ENCODE measurements at regions not wholly inside any gene's neighbourhood (a gene's known extent, or its start where the extent isn't known, plus 50 kb on each side); places are given as distances from the start of the nearest gene placed in this dataset.

DNA sequence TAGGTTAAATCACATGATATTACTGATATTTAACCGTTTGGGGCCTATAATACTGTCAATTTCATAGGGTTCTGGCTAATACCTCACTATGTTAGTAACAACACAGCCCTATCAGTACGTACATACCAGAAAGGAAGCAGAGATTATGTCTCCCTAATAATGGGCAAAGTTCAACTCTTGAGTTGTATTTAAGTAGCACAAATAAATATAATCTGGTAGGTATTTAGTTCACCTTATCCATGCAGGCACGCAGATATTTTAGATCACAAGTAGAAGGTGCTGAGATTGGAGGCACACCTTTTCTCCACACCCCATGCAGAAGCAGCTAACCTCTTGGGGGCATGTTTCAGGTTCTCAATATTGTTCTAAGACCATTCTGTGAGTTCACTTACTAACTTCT, 118.9 kb downstream of the IRS1 start:
- DNase-seq = no peak

DNA sequence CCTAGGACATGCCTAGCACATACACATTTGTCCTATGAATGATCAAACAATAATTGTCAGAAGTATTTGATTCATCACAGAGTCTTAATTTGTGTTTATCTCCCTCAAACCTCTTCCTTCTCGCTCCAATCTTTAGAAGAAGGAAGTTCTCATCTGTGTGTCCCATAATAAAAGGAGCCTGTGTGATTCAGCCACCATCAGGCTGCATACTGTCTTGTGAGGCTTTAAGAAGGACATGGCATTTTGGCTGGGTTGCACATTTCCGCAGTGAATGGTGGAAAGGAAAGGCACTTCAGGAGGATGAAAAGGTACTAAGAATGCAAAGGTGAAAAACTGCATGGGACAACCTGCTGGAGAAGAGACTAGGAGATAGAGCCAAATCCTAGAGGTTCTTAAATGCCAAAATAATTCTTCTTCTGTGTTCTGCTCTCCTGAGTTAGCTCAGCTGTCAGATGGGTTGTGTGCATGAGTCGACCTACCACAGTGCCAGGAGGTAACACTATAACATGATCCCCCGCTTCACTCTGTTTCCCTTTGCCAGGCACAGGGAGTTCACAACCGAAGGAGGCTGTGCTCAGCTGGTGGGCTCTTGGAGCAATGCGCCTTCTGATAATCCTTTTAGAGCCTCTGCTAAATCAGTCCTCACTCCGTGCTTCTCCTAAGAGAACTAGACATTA, 120.1 kb downstream of the IRS1 start:
- no peak for DNase-seq

DNA sequence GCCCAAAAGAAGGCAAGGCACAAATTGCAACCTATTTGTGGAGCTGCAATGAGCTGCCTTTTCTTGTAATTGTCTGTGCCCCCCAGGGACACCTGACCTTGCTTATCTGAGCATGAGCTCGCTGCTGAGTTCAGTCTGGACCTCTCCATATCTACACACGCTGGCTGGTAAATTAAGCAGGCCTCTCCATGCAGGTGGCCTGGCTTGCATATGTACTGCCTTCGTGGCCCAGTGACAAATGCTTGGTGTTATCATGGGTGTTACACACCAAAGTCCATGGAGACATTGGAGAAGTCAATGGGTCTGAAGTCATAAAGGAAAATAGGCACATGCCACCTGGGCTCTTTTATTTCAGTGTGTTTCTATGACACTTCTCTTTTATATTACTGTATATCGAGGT, 121.2 kb downstream of the IRS1 start:
- no peak for DNase-seq

DNA sequence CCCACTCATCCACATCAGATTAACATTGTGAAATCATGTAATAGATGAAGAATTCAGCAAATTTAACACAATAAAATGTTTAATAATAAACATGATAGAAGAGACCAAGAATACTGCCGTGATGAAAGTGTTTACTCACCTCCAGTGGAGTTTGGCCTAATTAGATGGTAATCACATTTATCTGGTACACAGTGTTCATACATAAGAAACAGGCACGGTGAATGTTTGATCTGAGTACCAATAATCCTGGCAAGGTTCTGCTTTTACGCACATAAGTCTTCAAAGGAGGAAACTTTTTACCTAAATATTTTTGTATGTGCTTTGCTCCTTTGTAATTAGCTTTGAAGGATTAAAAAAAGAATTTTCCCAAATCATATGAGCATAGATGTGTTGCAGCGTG, 122.5 kb downstream of the IRS1 start:
- no peak for DNase-seq

DNA sequence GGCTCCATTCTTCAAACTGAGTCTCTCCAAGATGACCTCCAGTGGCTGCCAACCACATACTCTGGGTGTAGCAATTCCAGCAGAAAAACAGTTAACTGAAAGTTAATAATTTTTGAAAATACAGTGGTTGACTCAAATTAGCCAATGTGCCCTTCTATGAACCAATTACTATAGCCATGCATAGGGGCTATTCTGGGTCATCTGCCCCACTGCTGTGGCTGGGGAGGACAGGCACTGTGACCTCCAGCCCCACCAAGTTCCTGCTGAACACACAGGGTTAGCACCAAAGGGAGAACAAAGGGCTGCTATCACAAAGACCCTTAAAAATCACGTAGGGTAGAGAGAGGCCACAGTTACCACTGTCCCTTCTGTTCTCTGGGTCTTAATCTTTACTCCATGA, 123.0 kb downstream of the IRS1 start:
- DNase-seq = no peak

DNA sequence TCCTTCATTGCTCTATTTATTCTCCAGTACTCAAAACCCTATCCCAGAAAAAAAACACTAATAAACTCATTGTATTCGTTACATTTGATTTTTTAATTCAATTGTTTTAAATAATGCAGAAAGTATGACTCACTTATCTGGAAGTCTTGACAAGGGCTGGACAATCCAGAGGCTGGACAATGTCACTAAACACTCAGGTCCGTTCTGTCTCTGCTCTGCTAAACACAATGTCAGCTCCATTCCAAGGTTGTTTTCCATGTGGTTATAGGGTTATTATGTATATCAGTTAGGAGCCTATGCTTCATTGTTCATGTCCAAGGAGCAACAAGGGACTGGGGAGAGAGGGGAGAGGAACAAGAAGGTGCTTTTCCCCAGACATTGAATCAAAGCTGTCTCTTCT, 125.5 kb downstream of the IRS1 start:
- no peak for DNase-seq

DNA sequence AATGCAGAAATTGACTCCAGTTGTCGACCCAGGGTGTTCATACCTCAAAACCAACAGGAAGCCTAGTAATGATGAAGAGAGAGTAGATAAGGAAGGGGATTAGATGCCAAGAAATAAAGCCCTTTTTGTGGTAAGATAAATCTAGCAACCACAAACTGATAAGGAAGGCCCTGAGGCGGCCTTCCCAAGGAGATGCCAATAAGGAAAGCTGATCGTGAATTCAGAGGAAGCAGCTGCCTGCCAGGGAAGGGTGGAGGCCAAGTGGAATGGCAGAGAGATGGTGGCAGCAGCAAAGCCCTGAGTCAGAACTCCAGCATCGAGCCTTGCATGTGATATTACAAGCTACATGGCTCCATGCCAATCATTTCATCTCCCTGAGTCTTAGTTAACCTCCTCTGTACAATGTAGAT, 126.3 kb downstream of the IRS1 start:
- no peak for DNase-seq

DNA sequence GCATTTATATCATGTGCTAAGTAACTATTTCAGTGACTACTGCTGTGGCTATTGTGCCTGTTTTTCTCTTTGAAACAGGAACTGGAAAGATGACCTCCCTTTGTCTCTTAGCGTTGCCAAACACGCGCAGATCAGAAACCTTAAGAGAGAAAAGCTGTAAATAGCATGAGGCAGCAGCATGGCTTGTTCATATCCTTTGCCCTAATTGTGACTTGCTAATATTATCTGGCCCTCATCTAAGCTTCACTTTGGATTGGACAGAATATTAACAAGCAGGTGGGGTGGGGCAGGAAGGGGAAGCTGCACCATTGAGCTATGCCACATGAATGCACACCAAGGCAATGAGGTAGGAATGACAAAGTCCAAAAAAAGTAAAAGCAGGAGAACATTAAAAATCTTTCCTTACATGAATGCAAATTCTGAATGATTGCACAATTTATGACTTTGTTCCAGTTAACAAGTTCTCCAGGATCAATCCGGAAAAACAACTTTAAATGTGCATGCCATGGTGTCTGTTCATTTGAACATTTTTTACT, 128.4 kb downstream of the IRS1 start:
- DNase-seq = no peak

DNA sequence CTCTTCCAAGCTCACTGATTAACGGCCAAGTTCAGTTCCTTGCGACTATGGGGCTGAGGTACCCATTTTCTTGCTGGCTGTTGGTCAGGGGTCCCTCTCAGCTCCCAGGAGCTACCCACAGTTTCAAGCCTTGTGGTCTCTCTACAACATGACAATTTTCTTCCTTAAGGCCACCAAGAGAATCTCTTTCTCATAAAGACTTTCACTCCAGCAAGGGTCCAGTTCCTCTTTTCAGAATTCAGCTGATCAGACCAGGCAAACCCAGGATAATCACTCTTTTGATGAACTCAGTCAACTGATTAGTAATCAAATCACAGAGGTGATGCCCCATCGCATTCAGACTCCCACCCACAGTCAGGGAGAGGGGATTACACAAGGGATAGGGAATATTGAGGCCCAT, 129.7 kb downstream of the IRS1 start:
- DNase-seq = no peak

DNA sequence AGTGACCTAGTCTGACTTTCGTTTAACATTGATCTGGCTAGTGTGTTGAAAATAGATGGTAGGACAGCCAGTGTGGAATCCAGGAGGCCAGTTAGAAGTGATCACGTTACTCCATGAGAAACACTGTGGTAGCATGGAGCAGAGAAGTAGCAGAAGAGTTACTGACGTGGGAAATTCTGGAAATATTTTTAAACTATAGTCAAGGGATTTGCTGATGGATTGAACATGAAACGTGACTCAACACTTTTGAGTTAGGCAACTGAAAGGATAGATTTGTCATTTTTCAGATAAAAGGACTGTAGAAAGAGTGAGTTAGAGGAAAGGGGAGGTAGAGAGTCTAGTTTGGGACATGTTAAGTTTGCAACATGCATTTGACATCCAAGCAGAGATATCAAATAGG, 130.4 kb downstream of the IRS1 start:
- no peak for DNase-seq

DNA sequence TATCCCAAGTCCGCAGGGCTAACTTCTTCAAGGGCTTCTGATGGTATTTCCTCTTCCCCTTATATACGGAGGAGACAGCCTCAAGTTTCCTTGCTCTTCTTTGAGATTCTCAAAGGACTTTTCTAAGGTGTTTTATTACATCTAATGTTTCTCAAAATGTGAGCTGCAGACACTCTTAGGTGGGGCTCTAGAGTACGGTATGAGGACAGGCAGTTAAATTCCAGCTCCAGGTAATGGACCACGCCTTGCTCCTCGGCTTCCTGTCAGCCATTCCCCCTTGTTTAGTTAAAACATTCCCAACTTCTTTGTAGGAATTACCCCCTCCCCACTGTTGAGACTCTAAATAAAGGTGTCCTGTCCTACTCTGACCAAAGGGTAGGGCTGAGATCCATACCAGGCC, 131.9 kb downstream of the IRS1 start:
- no peak for DNase-seq

DNA sequence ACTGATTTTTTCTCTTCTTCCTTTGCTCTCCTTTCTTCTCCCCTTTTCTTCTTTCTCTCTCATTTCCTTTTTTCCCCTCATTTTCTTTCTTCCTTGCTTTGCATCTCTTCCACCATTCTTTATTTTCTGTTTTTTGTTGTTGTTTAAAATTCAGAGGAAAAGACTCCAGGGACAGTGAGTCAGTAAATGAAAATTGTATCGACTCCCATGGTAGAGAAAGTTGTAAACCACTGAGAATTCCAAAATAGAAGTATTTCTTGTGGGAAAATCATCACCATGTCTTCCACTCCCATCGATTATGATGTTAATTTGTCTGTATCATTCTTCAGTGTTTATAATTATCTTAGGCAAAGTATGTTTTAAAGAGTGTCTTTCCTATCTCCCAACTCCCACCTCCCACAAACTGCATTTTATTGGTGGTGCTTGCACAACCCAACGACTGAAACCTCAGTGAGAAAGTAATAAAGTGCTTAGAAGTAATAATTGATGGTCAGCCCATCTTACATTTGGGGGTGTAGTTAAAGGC, 134.3 kb downstream of the IRS1 start:
- no peak for DNase-seq

DNA sequence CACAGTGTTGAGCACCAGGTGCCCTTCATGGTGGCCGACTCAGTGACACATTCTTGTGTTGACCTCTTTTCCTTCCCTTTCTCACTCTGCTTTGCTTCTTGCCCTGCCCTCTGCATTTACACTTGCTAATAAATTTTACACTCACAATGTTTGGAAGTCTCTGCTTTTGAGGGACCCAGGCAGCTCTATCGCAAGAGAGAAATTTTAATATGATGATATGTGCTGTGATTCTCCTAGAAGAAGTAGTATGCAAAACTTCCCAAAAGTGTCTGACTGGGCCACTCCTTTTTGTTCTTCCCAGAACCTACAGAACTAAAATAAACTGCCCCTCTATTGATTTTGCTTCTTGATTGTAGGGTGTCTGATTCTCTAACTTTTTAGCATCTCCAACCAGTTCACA, 135.0 kb downstream of the IRS1 start:
- DNase-seq = no peak

DNA sequence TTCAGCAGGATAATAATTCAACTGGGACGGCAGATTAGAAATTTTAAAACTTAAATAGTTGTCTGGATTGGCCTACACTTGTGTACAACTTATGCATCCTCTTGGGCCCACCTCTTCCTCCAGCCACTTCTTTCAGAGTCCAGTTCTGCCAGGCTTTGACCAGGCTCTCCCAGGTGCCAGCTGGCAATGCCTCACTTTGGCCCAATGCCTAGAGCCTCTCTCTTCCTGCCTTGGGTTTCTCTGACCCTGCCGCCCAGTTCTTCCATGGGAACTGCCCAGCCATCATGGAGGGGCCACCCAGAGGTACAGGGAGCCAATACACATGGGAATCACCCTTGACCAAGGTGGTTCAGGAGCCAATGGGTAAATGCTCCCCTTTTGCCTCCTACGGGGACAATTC, 135.5 kb downstream of the IRS1 start:
- no peak for DNase-seq

DNA sequence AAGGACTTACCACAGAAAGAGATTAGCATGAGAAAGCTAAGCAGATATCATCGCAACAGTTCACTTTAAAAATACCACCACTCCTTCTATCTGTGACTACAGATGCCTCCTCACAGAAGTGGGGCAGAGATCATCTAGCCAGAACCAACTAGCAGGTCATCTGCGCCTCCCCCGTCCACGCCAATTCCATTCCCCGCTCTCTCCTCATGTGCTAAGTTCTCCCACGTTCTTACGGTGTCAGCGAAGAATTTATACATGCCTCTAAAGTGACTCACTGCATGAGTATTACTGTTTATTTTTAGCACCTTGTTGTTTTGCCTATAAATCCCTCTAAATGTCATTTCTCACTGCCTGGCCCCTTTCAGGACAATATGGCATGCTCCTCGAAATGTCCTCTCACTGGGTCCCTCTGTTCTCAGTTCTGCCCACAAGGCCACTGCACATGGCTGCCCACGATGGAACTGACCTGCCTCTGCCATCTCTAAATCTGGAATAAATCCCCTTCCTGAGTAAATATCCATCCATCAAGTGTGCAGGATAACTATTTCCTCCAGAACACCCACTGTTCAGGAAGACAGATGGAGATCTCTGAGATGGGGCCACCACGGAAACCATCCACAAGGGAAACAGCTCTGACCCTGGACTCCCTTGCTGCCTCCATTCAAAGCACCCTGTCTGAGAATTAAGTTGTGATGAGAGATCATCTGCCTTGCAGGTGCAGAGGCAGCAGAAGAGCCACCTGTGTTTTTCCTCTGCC, 137.7 kb downstream of the IRS1 start:
- no peak for DNase-seq

DNA sequence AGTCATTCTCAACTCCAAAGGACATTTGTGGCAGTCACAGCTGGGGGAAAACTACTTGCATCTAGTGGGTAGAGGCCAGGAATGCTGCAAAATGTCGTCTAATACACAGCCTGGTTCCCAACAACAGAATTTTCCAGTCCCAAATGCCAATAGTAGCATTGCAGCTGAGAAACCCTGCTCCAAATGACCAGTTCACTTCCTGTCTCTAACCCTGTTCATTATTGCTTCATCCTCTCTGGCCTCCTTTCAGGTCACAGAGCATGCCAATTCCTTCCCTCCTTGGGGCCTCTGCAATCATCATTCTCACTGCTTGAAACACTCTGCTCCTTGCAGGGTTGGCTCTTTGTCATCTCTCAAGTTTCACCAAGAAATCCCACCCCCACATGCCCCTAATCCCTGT, 139.1 kb downstream of the IRS1 start:
- no peak for DNase-seq

DNA sequence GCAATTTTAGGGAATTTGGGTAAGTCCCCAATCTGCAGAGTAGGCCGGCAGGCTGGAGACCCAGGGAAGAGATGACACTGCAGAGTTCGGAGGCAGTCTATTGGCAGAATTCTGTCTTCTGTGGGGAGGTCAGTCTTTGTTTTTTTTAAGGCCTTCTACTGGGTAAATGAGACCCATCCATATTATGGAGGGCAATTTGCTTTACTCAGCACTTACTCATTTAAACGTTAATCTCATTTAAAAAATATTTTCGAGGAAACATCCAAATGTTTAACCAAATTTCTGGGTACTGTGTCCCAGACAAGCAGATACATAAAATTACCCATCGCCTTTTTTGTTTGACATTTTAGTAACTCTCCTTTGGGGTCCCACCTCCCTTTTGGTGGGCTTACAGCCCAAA, 139.5 kb downstream of the IRS1 start:
- no peak for DNase-seq

DNA sequence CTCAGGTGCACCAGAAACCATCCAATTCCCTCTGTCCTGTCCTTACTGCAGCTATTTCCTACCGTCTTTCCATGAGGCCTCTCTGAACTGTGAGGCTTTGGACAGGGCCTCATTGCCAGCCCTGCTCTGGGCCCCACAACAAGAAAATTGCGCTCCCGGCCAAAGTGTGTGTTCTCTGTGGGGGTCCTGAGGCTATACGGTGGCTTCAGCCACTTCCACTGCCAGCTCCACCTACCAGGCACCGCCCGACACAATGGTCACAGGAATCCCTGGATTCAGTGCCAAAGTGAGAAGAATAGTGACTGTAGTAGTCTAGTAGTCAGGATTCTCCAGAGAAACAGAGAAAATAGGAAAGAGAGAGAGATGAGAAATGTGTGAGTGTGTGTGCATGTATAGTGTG, 140.2 kb downstream of the IRS1 start:
- DNase-seq = no peak

DNA sequence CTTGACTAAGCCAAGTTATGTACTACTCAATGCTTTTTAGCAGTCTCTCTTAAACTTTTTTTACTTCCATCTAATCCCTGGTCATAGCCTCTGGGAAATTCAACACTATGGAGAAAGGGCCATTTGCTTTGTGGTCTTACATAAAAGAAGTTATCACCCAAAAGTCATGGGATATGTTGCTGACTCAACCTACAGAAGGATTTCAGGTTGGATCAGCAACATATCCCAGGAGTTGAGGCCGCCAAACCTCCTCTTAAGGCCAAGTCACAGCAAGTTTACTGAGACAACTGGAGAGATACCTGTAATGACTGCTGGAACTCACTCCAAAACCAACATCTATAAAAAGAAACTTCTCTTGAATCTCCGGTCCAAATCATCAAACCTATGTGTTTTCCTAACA, 141.1 kb downstream of the IRS1 start:
- no peak for DNase-seq

DNA sequence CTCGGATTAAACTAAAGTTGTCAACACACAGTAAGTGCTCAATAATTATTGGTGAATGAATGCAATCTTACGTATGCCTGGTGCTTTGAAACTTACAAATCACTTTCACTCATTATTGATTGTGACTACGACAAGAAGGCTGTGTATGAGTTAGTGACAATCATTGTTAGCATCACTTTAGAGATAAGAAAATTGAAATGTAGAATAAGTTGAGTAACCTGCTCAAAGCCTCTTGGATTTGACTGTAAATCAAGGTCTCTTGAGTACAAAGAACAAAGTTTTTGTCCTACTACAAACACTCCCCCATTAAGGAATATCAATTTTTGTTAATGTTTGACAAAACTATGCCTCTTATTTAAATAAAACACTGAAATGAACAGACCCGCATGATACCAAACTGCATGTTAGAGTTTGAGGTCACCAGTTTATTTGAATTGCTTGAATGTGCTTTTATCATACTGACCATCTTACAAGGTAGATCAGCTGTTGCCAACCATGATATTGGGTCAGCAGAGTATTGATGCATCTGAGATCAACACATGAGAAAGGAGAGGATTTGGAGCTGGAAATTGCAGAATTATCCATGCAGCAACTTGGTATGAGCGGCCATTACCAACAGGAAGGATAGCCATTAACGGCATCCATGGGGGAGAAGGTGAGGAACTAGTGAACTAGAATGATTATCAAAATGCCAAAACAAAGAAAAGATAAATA, 142.1 kb downstream of the IRS1 start:
- no peak for DNase-seq

DNA sequence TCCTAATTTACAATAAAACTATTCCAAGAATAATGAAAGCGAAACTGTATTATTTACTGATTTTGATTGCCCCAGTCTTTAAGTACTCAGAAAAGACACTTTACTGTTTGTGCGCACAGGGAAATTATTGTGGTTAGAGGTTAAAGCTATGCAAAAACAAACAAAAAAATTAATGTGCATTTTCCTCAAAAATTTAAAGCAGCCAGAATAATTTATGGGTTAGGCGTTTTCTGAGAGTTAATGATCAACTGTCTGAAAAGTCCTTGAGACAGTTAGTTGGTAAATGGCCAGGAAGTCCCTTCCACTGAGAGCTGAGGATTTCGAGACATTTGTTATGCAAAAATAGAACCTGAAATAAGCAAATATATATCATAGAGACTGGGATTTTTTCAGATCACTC, 143.3 kb downstream of the IRS1 start:
- no peak for DNase-seq

DNA sequence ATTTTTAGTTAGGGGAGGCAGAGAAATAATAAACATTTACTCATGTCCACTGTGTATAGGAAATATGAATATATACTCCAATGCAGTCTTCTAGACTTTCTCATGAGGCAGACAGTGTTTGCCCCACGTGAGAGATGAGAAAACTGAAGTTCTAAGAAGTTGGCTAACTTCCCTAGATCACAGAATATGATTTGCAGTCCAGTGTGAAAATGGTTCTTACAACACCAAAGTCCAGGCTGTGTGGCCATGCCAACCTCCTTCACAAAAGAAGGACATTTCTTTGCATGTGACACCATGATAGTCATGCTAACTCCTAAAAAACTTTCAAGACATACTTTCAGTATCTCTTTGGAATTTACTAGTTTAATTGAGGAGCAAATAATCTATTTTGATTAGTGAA, 143.7 kb downstream of the IRS1 start:
- no peak for DNase-seq

DNA sequence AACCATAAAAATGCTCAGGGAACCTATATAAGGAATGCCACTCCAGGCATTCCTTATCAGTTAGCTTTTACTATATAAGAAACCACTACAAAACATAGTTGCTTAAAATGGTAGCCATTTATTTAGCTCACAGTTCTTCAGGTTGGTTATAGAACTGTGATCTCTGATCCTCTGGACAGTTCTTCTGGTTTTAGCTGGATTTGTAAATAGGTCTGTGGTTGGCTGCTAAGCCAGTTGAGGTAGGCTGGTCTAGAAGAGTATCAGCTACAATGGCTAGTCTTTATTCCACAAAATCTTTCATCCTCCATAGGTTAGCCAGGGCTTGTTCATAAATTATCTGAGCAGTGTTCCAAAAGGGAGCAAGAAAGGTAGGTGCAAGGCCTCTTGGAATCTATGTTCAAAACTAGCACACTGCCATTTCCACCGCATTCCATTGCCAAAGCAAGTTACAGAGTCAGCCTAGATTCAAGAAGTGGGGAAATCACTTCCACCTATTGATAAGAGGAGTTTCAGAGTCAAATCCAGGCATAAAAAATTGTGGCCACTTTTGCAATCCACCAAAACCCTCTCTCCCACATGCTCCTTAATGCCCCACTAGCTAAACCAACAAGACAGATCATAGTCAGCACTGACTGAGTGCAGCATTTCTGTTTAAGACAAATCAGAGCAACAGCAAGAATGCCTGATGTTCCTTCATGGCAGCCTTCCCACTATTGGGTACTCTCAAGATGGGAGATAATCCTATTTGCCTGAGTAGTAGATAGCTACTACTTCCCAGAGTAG, 146.4 kb downstream of the IRS1 start:
- no peak for DNase-seq

Data from cerebellar nuclear complex (tissue), 1 donor.